ENCODE measurements at regions not wholly inside any gene's neighbourhood (a gene's known extent, or its start where the extent isn't known, plus 50 kb on each side); places are given as distances from the start of the nearest gene placed in this dataset.
"Not testable (repeated sequence)": the region's sequence is repeated elsewhere in the genome, so short reads cannot be mapped to it uniquely, and the experiment has no call there.

DNA sequence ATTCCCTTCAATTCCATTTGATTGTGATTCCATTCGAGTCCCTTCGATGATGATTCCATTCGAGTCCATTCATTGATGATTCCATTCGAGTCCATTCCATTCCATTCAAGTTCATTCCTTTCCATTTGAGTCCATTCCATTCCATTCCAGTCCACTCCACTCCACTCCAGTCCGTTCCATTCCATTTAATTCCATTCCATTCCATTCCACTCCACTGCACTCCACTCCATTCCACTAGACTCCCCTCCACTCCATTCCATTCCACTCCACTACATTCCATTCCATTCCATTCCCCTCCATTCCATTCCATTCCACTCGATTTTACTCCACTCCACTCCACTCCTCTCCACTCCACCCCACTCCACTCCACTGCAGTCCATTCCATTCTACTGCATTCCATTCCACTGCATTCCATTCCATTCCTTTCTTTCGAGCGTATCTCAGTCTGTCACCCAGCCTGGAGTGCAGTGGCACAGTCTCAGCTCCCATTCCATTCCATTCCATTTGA lies 115.7 kb downstream of the ZNF92 start:
- no peak overlapping the region for H3K4me3 Mint-ChIP-seq
- DNase-seq (ENCODE audit: extremely low spot score, unreplicated experiment), result no peak
- TF ChIP-seq, protein P1, sequence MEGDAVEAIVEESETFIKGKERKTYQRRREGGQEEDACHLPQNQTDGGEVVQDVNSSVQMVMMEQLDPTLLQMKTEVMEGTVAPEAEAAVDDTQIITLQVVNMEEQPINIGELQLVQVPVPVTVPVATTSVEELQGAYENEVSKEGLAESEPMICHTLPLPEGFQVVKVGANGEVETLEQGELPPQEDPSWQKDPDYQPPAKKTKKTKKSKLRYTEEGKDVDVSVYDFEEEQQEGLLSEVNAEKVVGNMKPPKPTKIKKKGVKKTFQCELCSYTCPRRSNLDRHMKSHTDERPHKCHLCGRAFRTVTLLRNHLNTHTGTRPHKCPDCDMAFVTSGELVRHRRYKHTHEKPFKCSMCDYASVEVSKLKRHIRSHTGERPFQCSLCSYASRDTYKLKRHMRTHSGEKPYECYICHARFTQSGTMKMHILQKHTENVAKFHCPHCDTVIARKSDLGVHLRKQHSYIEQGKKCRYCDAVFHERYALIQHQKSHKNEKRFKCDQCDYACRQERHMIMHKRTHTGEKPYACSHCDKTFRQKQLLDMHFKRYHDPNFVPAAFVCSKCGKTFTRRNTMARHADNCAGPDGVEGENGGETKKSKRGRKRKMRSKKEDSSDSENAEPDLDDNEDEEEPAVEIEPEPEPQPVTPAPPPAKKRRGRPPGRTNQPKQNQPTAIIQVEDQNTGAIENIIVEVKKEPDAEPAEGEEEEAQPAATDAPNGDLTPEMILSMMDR (conservative IDR thresholded peaks at IDR 0.05), result no peak
- H3K36me3 Mint-ChIP-seq, result peaks cover 6% of the 10 kb centered on the region
- H3K4me1 Mint-ChIP-seq (ENCODE audit: unreplicated experiment), result no peaks in the 10 kb centered on the region
- peaks cover 4% of the 10 kb centered on the region for H3K27me3 Mint-ChIP-seq
- no peak overlapping the region for H3K27ac Mint-ChIP-seq
- peaks cover 4% of the 10 kb centered on the region for H3K9me3 Mint-ChIP-seq

DNA sequence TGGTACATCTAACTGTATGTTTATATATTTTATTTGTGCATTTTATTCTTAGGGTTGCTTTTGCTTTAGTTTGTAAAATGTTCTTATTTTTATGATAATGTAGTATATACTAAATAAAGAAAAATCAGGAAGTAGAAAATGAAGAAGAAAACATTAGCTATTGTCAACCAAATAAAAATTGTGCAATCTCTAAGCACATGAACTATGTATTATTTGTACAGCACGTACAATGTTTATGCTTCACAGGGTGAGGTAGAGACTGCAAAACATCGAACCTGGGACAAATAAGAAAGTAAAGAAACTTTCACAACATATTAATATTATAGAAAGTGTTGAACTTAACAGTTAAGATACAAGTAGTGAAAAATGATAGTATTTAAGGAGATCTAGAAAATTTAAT lies 123.0 kb downstream of the ZNF92 start:
- H3K27me3 Mint-ChIP-seq, result peaks cover 40% of the 10 kb centered on the region
- H3K9me3 Mint-ChIP-seq; H3K4me1 Mint-ChIP-seq (ENCODE audit: unreplicated experiment); H3K27ac Mint-ChIP-seq; H3K4me3 Mint-ChIP-seq; DNase-seq (ENCODE audit: extremely low spot score, unreplicated experiment); H3K36me3 Mint-ChIP-seq: not testable (repeated sequence)

DNA sequence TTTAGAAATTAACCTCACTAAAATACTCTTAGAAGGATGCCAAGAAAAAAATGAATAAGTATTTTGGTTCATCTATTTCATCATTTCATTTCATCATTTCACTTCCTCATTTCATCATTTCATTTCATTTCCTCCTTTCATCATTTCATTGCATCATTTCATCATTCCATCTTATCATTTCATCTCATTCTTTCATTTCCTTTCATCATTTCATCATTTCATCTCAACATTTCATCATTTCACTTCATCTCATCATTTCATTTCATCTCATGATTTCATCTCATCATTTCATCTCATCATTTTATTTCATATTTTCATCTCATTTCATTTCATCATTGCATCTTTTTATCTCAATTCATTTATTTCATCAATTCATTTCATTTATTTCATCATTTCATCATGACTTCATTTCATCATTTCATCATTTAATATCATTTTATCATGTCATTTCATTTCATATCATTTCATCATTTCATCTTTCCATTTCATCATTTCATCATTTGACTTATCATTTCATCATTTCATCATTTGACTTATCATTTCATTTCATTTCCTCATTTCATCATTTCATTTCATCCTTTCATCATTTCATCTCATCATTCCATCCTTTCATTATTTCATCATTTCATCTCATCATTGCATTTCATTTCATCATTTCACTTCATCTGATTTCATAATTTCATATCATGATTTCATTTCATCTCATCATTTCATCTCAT lies 129.9 kb downstream of the ZNF92 start:
- TF ChIP-seq, protein P1 (conservative IDR thresholded peaks at IDR 0.05), result no peak
- Mint-ChIP-seq H3K4me3 (no peak overlapping the region), H3K27ac (no peak overlapping the region), H3K27me3 (peaks cover 20% of the 10 kb centered on the region), H3K36me3 (no peaks in the 10 kb centered on the region), H3K4me1 (ENCODE audit: unreplicated experiment) (no peaks in the 10 kb centered on the region), H3K9me3 (no peaks in the 10 kb centered on the region)
- DNase-seq (ENCODE audit: extremely low spot score, unreplicated experiment), result no peak

DNA sequence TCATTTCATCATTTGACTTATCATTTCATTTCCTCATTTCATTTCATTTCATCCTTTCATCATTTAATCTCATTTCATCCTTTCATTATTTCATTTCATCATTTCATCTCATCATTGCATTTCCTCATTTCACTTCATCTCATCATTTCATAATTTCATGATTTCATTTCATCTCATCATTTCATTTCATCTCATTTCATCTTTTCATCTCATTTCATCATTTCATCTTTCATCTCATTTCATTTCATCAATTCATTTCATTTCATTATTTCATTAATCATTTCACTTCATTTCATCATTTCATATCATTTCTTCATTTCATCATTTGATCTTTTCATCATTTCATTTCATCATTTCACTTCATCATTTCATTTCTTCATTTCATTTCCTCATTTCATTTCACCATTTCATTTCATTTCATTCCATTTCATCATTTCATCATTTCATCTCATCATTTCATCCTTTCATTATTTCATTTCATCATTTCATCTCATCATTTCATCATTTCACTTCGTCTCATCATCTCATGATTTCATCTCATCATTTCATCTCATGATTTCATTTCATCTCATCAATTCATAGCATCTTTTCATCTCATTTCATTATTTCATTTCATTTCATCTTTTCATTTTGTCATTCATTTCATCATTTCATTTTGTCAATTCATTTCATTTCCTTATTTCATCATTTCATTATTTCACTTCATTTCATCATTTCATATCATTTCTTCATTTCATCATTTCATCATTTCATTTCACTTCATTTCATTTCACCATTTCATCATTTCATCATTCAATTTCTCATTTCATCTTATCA lies 131.1 kb downstream of the ZNF92 start:
- H3K27me3 Mint-ChIP-seq, result peaks cover 15% of the 10 kb centered on the region
- H3K36me3 Mint-ChIP-seq; H3K4me3 Mint-ChIP-seq; DNase-seq (ENCODE audit: extremely low spot score, unreplicated experiment); H3K27ac Mint-ChIP-seq; H3K4me1 Mint-ChIP-seq (ENCODE audit: unreplicated experiment); H3K9me3 Mint-ChIP-seq: not testable (repeated sequence)

DNA sequence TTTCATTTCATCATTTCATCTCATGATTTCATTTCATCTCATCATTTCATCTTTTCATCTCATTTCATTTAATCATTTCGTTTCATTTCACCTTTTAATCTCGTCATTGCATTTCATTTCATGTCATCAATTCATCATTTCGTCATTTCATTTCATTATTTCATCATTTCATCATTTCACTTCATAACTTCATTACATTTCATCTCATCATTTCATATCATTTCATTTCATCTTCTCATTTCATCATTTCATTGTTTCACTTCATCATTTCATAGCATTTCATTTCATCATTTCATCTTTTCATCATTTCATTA lies 131.6 kb downstream of the ZNF92 start:
- H3K27me3 Mint-ChIP-seq, result peaks cover 17% of the 10 kb centered on the region
- not testable (repeated sequence) for H3K4me3 Mint-ChIP-seq; H3K9me3 Mint-ChIP-seq; DNase-seq (ENCODE audit: extremely low spot score, unreplicated experiment); H3K36me3 Mint-ChIP-seq; H3K27ac Mint-ChIP-seq; H3K4me1 Mint-ChIP-seq (ENCODE audit: unreplicated experiment)

DNA sequence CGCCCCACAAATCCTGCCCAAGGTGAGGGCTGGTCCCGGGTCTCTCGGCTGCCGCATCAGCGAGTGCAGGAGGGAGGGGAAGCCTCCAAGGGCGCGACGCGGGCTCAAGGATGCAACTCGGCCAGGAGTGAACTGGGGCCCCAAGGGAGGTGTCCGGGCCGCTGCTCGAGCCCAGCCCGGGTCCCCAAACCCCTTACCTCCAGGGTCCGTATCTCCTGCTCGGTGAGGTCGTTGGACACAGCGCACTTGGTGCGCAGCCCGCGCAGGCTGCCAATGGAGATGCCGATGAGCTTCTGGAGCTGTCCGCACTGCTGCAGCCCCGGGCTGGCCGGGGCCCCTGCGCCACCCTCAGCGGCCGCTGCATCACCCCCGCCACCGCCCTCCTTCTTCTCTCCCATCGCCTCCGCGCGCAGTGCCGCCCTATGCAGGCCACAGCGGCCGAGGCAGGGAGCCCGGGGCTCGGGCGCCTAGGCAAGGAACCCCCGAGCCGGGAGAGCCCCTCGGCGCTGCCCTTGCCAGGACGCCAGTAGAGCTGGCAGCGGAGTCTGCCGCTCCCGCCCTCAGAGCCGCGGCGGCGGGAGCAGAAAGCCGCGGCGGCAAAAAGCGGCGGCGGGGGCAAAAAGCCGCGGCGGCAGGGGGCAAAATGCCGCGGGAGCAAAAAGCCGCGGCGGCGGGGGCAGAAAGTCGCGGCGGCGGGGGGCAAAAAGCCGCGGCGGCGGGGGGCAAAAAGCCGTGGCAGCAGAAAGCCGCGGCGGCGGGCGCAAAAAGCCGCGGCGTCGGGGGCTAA lies 135.1 kb downstream of the ZNF92 start:
- H3K4me1 Mint-ChIP-seq (ENCODE audit: unreplicated experiment); H3K27ac Mint-ChIP-seq; H3K36me3 Mint-ChIP-seq; DNase-seq (ENCODE audit: extremely low spot score, unreplicated experiment); H3K4me3 Mint-ChIP-seq; H3K9me3 Mint-ChIP-seq: not testable (repeated sequence)
- peaks cover 25% of the 10 kb centered on the region for H3K27me3 Mint-ChIP-seq

DNA sequence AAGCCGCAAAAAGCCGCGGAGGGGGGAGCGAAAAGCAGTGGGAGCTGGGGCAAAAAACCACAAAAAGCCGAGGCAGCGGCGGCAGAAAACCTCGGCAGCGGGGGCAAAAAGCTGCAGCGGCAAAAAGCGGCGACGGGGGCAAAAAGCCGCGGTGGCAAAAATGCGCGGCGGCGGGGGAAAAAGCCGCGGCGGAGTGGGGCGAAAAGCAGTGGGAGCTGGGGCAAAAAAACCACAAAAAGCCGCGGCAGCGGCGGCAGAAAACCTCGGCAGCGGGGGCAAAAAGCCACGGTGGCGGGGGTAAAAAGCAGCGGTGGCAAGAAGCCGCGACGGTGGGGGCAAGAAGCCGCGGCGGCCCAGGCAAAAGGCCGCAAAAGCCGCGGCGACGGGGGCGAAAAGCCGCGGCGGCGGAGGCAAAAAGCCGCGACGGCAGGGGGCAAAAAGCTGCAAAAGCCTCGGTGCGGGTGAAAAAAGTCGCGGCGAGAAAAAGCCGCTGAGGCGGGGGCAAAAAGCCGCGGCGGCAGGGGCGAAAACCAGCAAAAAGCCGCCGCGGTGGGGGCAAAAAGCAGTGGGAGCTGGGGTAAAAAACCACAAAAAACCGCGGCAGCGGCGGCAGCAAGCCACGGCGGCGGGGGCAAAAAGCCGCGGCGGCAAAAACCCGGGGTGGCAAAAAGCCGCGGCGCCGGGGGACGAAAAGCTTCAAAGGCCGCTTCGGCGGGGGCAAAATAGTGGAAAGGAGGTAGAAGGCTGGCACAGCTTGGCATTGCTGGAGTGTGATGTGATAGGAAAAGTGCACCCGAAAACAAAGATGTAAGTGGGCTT lies 135.9 kb downstream of the ZNF92 start:
- H3K27me3 Mint-ChIP-seq, result peaks cover 34% of the 10 kb centered on the region
- no peaks in the 10 kb centered on the region for H3K4me1 Mint-ChIP-seq (ENCODE audit: unreplicated experiment)
- TF ChIP-seq, protein P1 (conservative IDR thresholded peaks at IDR 0.05), result no peak
- no peaks in the 10 kb centered on the region for H3K36me3 Mint-ChIP-seq
- H3K9me3 Mint-ChIP-seq, result no peaks in the 10 kb centered on the region
- no peak for DNase-seq (ENCODE audit: extremely low spot score, unreplicated experiment)
- H3K27ac Mint-ChIP-seq, result no peak overlapping the region
- peak overlapping the region; percentile 72 for H3K4me3 Mint-ChIP-seq

DNA sequence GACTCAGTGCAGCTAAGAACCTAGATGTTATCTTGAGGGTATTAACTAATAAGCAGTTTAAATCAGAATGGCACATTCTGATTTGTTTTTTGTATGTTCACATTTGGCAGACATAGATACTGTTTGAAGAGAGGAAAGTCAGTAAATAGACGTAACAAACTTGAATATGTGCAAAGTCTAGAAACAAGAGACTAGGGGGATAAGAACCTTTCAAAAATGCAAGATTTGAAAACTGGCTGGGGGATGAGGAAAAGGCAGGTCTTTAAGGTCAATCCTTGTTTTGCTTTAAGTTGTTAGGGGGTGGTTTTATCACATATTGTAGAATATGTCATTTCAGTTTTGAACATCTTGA lies 136.5 kb downstream of the ZNF92 start:
- not testable (repeated sequence) for DNase-seq (ENCODE audit: extremely low spot score, unreplicated experiment); H3K4me1 Mint-ChIP-seq (ENCODE audit: unreplicated experiment); H3K36me3 Mint-ChIP-seq; H3K27ac Mint-ChIP-seq; H3K9me3 Mint-ChIP-seq
- Mint-ChIP-seq H3K27me3 (peaks cover 37% of the 10 kb centered on the region), H3K4me3 (peak overlapping the region; percentile 72)

DNA sequence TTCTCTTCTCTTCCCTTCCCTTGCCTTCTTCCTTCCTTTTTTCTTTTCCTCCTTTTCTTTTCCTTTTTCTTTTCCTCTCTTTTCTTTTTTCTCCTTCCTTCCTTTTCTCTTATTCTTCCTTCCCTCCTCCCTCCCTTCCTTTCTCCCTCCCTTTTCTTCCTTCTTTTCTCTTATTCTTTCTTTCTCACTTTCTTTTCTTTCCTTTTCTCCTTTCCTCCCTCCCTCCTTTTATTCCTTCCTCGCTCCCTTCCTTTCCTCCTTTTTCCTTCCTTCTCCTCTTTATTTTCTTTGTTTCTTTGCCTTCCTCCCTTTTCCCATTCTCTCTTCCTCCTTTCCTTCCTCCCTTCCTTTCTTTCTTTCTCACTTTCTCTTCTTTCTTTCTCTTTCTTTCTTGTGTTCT lies 146.1 kb downstream of the ZNF92 start:
- H3K4me3 Mint-ChIP-seq; H3K9me3 Mint-ChIP-seq; H3K27ac Mint-ChIP-seq; DNase-seq (ENCODE audit: extremely low spot score, unreplicated experiment); H3K36me3 Mint-ChIP-seq; H3K4me1 Mint-ChIP-seq (ENCODE audit: unreplicated experiment): not testable (repeated sequence)
- H3K27me3 Mint-ChIP-seq, result peaks cover 22% of the 10 kb centered on the region

Measured in type B pancreatic cell (in vitro differentiated cells).